GM12875 (cell line): ENCODE measurements at regions not wholly inside any gene's neighbourhood (a gene's known extent, or its start where the extent isn't known, plus 50 kb on each side); places are given as distances from the start of the nearest gene placed in this dataset.

ENCODE experiments used
- H3K4me3 ChIP-seq: one replicate; pipeline ENCODE4 v1.5.1; 2011; ENCODE audit warnings: low read depth, low read length, control low read depth
- TF ChIP-seq, protein P1 (sequence below): IDR thresholded peaks from 2 replicates; pipeline ENCODE4 v1.5.1; 2011; ENCODE audit warnings: low read depth, mild to moderate bottlenecking, control low read depth, inconsistent platforms, low read length, moderate library complexity, borderline replicate concordance; ENCODE audit not compliant: insufficient read depth

DNA sequence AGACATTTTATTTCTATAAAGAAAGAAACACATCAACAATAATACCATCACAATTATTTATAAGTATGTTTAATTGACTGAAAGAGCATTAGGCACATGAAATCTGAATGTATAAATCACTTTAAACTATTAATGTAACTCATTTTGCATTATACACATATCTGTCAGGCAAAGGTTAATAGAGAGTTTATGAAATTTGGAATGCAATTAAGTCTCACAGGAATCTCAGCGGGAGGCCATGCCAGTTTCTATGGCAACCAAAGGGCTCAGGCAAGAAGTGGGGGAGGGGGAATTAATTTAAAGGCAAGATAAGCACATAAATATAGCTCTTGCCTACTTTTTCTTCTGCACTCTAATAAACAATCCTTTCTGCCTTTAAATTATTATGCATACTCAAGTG lies 152.6 kb downstream of the SLC16A9 start:
- H3K4me3 ChIP-seq, result no peak overlapping the region
- TF ChIP-seq, protein P1, sequence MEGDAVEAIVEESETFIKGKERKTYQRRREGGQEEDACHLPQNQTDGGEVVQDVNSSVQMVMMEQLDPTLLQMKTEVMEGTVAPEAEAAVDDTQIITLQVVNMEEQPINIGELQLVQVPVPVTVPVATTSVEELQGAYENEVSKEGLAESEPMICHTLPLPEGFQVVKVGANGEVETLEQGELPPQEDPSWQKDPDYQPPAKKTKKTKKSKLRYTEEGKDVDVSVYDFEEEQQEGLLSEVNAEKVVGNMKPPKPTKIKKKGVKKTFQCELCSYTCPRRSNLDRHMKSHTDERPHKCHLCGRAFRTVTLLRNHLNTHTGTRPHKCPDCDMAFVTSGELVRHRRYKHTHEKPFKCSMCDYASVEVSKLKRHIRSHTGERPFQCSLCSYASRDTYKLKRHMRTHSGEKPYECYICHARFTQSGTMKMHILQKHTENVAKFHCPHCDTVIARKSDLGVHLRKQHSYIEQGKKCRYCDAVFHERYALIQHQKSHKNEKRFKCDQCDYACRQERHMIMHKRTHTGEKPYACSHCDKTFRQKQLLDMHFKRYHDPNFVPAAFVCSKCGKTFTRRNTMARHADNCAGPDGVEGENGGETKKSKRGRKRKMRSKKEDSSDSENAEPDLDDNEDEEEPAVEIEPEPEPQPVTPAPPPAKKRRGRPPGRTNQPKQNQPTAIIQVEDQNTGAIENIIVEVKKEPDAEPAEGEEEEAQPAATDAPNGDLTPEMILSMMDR, result no peak

DNA sequence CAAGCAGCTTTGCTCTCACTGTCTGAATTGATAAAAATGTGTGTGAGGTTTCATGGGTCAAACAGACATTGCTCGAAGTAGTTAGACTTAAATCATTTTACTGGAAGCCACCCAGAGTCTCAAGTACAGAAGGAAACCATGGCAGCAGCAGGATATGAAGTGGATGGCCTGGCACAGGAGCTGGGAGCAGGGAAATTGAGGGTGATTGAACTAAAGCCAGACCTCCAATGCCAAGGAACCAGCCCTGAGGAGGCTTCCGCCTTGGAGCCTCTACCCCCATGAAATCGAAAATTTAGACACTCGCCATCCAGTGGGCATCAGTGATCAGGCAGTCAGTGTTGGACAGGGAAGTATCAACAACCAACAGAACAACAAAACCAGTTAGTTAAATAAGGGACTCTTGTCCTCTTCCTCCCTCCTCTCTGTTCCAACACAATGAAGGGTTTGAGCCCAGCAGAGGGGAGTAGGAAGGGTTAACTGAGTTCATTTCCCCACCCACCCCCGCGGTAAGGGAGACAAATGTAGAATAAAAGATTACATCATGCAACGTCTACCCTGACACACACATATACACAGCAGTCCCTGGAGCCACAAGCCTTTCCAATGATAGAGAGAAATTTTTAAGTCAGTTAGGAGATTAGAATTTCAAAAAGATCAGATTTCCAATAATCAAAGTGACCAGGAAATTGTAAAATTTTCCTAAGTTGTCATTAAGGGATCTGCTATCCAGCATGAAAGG lies 156.3 kb downstream of the SLC16A9 start:
- H3K4me3 ChIP-seq, result no peak overlapping the region
- TF ChIP-seq, protein P1, result no peak

DNA sequence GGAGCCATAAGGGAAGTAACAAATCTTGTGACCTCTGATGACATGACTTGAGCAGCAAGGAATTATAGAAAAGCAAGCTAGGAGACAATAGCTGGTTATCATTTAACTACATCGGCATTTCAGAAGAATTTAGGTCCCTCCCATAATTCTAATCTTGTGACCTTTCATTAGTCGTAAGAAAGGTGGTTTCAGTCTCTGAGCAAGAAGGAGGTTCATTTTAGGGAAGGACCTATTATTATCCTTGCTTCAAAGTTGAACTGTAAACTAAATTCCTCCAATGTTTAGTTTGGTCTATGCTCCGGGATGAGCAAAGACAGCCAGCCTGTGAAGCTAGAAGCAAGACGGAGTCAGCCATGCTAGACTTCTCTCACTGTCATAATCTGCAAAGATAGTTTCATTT lies 159.6 kb downstream of the SLC16A9 start:
- TF ChIP-seq, protein P1, result no peak
- no peak overlapping the region for H3K4me3 ChIP-seq

DNA sequence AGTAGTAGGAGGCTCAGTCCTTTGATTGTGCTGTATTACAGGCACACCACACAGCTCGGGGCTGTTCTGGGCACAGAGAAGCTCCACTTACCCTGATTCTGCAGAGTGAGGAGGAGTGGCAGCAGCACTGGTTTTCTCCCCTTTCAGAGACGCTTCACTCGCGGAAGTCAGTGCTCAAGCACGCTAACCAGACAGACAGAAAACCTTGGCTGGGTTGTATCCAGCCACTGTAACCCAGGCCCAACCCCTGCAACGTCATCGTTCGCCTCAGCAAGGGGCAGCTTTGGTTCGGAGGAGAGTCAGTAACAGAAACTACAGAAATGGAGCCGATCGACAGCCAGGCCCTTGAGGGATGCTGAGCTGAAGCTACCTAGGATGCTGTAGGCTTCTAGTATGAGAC lies 171.0 kb downstream of the SLC16A9 start:
- H3K4me3 ChIP-seq, result no peak overlapping the region
- TF ChIP-seq, protein P1, result no peak

DNA sequence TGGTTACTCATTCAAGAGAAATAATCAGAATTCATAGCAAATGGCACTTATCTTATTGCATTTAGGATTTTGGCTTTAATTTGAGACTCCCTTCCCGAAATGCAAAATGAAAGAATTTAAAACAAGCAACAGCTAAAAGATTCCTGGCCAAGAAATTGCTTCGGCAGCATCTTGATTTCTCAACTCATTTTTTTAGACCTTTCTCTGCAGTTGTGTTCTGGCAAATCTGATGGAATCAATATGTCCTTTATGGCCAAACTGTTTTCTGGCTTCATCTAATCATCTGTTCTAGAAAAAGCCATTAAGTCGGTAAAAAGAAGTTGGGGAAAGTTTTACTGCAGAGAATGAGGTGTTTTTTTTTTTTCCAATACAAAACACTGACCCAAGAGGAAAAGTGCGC lies 172.1 kb downstream of the SLC16A9 start:
- TF ChIP-seq, protein P1, result no peak

DNA sequence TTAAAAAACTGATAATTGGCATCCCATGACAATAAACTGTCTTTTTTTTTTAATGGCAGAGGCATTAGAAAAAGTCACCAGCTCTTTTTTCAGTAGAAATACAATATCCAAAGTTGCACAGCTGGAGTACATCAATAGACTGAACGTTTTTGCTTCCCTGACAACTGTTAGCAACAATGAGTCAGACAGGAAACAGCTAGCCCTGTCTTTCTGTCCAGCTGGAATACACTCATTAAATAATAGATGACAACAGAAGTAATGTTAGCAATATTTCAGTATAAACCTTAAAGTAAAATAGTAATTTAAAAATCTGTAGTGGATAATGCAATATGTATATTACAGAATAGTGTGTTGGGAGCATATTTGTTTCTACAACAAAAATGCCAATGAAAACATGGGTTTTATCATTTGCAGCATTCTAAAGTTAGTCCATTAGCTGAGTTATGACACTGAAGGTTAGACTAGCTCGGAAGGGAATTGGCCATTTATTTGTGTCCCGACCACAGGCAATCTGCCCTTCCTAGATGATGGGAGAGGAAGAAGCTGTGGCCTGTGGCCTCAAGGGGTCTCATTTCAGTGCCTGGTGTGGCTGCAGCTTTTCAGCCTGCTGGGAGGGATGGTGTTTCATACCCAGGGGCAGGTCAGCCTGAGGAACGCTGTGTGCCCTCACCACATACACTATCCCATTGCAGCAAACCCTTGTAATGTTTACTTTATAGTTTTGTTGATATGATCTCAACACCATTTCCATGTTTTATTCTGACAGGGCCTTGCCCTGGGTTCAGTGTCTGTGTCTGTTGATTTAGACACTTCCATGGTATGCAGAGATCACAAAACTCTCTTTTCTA lies 173.3 kb downstream of the SLC16A9 start:
- H3K4me3 ChIP-seq, result no peak overlapping the region
- TF ChIP-seq, protein P1, result no peak

More for the DNA sequence above, 172.1 kb downstream of the SLC16A9 start:
- no peak overlapping the region for H3K4me3 ChIP-seq
